Endothelial cell of umbilical vein (primary cell): ENCODE measurements at regions not wholly inside any gene's neighbourhood (a gene's known extent, or its start where the extent isn't known, plus 50 kb on each side); places are given as distances from the start of the nearest gene placed in this dataset.

Source experiments
- BruUV-seq: library from RNA; stranded (reverse); fragments of 400-500 nt; replicated peaks from 2 replicates; lab custom pipeline; 2021; lab: Mats Ljungman, UMichigan
- CTCF ChIA-PET: fragments of 300-600, 350-600 bp; sonication (Branson Sonifier 250); formaldehyde crosslinking; loops from one replicate; lab custom pipeline; 2021; ENCODE audit warnings: antibody characterized with exemption, inconsistent platforms; lab: Charles Lee
- POLR2A ChIA-PET: fragments of 300-600, 350-600 bp; sonication (Branson Sonifier 250); formaldehyde crosslinking; loops from one replicate; lab custom pipeline; 2021; ENCODE audit warnings: antibody characterized with exemption, inconsistent platforms; lab: Charles Lee
- DNase-seq: peaks from one replicate; pipeline ENCODE4 v3.0.0-alpha.2; 2011; ENCODE audit warnings: low read depth, low spot score
- FAIRE-seq: peaks from 2 replicates; lab custom pipeline; 2011; peaks lifted over from hg19 to GRCh38; lab: Jason Lieb, UNC
- H2AFZ ChIP-seq: 2 replicates; pipeline ENCODE4 v1.6.0; 2012; ENCODE audit warnings: low read depth, low read length, control low read depth, inconsistent platforms
- H3K27ac ChIP-seq: 2 replicates; pipeline ENCODE4 v1.5.1; 2011; ENCODE audit warnings: low read depth, mild to moderate bottlenecking, control low read depth, low read length, moderate library complexity; ENCODE audit not compliant: insufficient read depth
- H3K27me3 ChIP-seq, 2 experiments: 2 replicates each; pipeline versions ENCODE4 v1.6.0 to v1.6.1; 2011; ENCODE audit warnings: low read length in 2 of 2, mixed read lengths in 1 of 2; ENCODE audit not compliant: control insufficient read depth in 2 of 2, insufficient read depth in 2 of 2
- H3K36me3 ChIP-seq, 2 experiments: 2 replicates in 1 of 2; 3 replicates in 1 of 2; pipeline ENCODE4 v1.5.1; 2011; ENCODE audit warnings: low read length in 2 of 2, mild to moderate bottlenecking in 1 of 2, moderate library complexity in 1 of 2; ENCODE audit not compliant: control insufficient read depth in 2 of 2, insufficient read depth in 2 of 2; ENCODE audit errors: extremely low read depth in 1 of 2
- H3K4me1 ChIP-seq: 3 replicates; pipeline ENCODE4 v1.5.1; 2011; ENCODE audit warnings: mild to moderate bottlenecking, low read length; ENCODE audit not compliant: control insufficient read depth, insufficient read depth; ENCODE audit errors: extremely low read depth
- H3K4me2 ChIP-seq: 2 replicates; pipeline ENCODE4 v1.6.1; 2011; ENCODE audit warnings: low read length, control low read depth, mixed read lengths; ENCODE audit not compliant: insufficient read depth
- H3K4me3 ChIP-seq, 3 experiments: fragments of 200-600 bp in 1 of 3; sonication (generic), shearing (Covaris generic) in 1 of 3; replicated peaks in 1 of 3; 2 replicates each; pipeline ENCODE4 v1.5.1; 2011 to 2016; ENCODE audit warnings: control low read depth in 3 of 3, low read length in 3 of 3, mild to moderate bottlenecking in 2 of 3, inconsistent platforms in 1 of 3, low read depth in 1 of 3, moderate library complexity in 1 of 3; ENCODE audit not compliant: insufficient read depth in 1 of 3
- H3K79me2 ChIP-seq: 2 replicates; pipeline ENCODE4 v1.6.0; 2012; ENCODE audit warnings: low read length, inconsistent platforms; ENCODE audit not compliant: control insufficient read depth, insufficient read depth
- H3K9ac ChIP-seq: replicated peaks from 2 replicates; pipeline ENCODE3; 2011; ENCODE audit warnings: low read length, control low read depth; ENCODE audit not compliant: insufficient read depth; ENCODE audit errors: extremely low read depth
- H3K9me1 ChIP-seq: replicated peaks from 3 replicates; pipeline ENCODE4 v1.6.0; 2011; ENCODE audit warnings: mild to moderate bottlenecking, low read length; ENCODE audit not compliant: control insufficient read depth, insufficient read depth; ENCODE audit errors: extremely low read depth
- H3K9me3 ChIP-seq: replicated peaks from 2 replicates; pipeline ENCODE4 v1.5.1; 2012; ENCODE audit warnings: low read length, inconsistent platforms; ENCODE audit not compliant: control insufficient read depth, insufficient read depth
- H4K20me1 ChIP-seq: replicated peaks from 2 replicates; pipeline ENCODE3; 2011; ENCODE audit warnings: mild to moderate bottlenecking, low read length; ENCODE audit not compliant: control insufficient read depth, insufficient read depth; ENCODE audit errors: extremely low read depth
- EZH2 ChIP-seq: IDR thresholded peaks from 2 replicates; pipeline ENCODE4 v1.6.1; 2012; ENCODE audit warnings: borderline replicate concordance, low read depth, mild to moderate bottlenecking, moderate library complexity, low read length, inconsistent platforms; ENCODE audit not compliant: severe bottlenecking
- FOS ChIP-seq: IDR thresholded peaks from 2 replicates; pipeline ENCODE4 v1.6.1; 2011; ENCODE audit warnings: mild to moderate bottlenecking, low read length, moderate library complexity, borderline replicate concordance; ENCODE audit not compliant: insufficient read depth
- GATA2 ChIP-seq: IDR thresholded peaks from 2 replicates; pipeline ENCODE4 v1.7.0; 2011; ENCODE audit warnings: low read depth, mild to moderate bottlenecking, moderate library complexity, mixed read lengths, low read length; ENCODE audit not compliant: insufficient read length, insufficient read depth
- JUN ChIP-seq: IDR thresholded peaks from 2 replicates; pipeline ENCODE4 v1.6.1; 2011; ENCODE audit warnings: borderline replicate concordance, low read depth; ENCODE audit not compliant: insufficient read length, insufficient read depth
- MYC ChIP-seq: IDR thresholded peaks from one replicate; pipeline ENCODE4 v1.6.1; 2011; ENCODE audit warnings: mild to moderate bottlenecking, low read depth, low read length
- POLR2A ChIP-seq: IDR thresholded peaks from 2 replicates; pipeline ENCODE4 v1.6.1; 2012; ENCODE audit warnings: low read depth, mild to moderate bottlenecking, control low read depth, low read length
- POLR2AphosphoS5 ChIP-seq: IDR thresholded peaks from 2 replicates; pipeline ENCODE4 v1.6.1; 2012; ENCODE audit warnings: low read depth, mild to moderate bottlenecking, control low read depth, low read length, moderate library complexity; ENCODE audit not compliant: insufficient read depth
- dilution Hi-C: fragments of 300-500 bp; cut with MboI; formaldehyde crosslinking; loops from one replicate; pipeline ENCODE4 v1.15.0; 2019; ENCODE audit warnings: low sequenced_read_pairs; ENCODE audit not compliant: extremely low pct_ligation_motif_present
- intact Hi-C: fragments of 100-400 bp; cut with micrococcal nuclease; formaldehyde crosslinking; loops from one replicate; pipeline ENCODE4 v1.10.0; 2022
- TF ChIP-seq, protein P1 (sequence below): IDR thresholded peaks from 2 replicates; pipeline ENCODE4 v1.6.1; 2011; ENCODE audit not compliant: insufficient read depth, insufficient read length
- TF ChIP-seq, protein P2 (sequence below), 2 donors: IDR thresholded peaks; 1 replicate in 1 of 2; 2 replicates in 1 of 2; pipeline ENCODE4 v1.5.1; 2011; ENCODE audit warnings: low read length in 2 of 2, mild to moderate bottlenecking in 2 of 2, moderate library complexity in 2 of 2, control low read depth in 1 of 2, inconsistent platforms in 1 of 2, low read depth in 1 of 2; ENCODE audit not compliant: insufficient read depth in 1 of 2; ENCODE audit errors: extremely low read depth in 1 of 2

DNA sequence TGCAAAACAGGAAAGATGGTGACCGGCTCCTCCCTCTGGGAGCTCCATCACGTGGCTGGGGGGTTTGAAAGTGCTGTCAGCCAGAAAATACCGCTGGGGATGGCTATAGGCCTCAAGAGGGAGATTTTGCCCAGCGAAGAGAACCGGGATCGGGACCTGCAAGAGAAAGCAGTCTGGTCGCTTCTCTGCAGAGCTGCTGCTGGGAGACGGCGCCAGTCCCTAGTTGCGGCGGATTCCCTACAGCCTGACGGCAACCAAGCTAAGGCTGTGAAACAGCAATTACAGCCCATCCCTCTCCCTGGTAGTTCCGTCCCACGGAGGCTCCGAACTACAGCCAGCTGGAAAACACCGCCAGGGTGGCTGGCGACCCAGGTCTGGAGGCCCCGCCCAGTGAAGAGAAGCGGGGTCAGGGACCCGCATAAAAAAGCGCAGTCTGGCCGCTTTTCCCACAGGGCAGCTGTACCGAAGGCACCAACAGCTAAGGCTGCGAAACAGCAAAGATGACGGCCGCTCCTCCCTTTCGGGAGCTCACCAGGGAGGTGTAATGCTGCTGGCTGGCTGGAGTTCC lies 238.1 kb upstream of the IRAK1BP1 start:
- Histone ChIP-seq H3K9me3 (no peaks in the 10 kb centered on the region), H3K36me3 (no peaks in the 10 kb centered on the region), H3K79me2 (no peaks in the 10 kb centered on the region), H3K4me2 (peak overlapping the region; percentile 77), H3K4me1 (no peaks in the 10 kb centered on the region), H3K9ac (no peak overlapping the region), H3K27ac (no peak overlapping the region), H3K4me3 (peak overlapping the region; percentile 20 to 65 (median 34)), H2AFZ (peak overlapping the region; percentile 99), H3K27me3 (no peaks in the 10 kb centered on the region), H4K20me1 (no peaks in the 10 kb centered on the region), H3K9me1 (peaks cover 2% of the 10 kb centered on the region)
- DNase-seq = peak; percentile 26
- TF ChIP-seq GATA2 = no peak
- no peak for TF ChIP-seq MYC
- no peak for TF ChIP-seq JUN
- TF ChIP-seq, protein P1, sequence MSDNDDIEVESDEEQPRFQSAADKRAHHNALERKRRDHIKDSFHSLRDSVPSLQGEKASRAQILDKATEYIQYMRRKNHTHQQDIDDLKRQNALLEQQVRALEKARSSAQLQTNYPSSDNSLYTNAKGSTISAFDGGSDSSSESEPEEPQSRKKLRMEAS = no peak
- no peak for TF ChIP-seq POLR2A
- no peak for TF ChIP-seq FOS
- no peak for TF ChIP-seq POLR2AphosphoS5
- TF ChIP-seq, protein P2, sequence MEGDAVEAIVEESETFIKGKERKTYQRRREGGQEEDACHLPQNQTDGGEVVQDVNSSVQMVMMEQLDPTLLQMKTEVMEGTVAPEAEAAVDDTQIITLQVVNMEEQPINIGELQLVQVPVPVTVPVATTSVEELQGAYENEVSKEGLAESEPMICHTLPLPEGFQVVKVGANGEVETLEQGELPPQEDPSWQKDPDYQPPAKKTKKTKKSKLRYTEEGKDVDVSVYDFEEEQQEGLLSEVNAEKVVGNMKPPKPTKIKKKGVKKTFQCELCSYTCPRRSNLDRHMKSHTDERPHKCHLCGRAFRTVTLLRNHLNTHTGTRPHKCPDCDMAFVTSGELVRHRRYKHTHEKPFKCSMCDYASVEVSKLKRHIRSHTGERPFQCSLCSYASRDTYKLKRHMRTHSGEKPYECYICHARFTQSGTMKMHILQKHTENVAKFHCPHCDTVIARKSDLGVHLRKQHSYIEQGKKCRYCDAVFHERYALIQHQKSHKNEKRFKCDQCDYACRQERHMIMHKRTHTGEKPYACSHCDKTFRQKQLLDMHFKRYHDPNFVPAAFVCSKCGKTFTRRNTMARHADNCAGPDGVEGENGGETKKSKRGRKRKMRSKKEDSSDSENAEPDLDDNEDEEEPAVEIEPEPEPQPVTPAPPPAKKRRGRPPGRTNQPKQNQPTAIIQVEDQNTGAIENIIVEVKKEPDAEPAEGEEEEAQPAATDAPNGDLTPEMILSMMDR (IDR thresholded peaks at IDR 0.05; ENCODE audit: extremely low read depth in 1 of 2, insufficient read depth in 1 of 2, low read depth in 1 of 2, low read length in 2 of 2) = no peak
- no peak for TF ChIP-seq EZH2
- dilution Hi-C loops (no loop called here), intact Hi-C loops (no loop called here)
- ChIA-PET CTCF (interaction anchor here (1.0 to 1.2 kb wide), 2 partner anchors 16 to 22 kb away, joined by 4 read pairs; no protein-coding TSS in a partner anchor), POLR2A (no interaction called here)
- BruUV-seq = no TSS peak
- FAIRE-seq = no peak
